Vagina (tissue), 2 donors: ENCODE measurements at regions not wholly inside any gene's neighbourhood (a gene's known extent, or its start where the extent isn't known, plus 50 kb on each side); places are given as distances from the start of the nearest gene placed in this dataset.

Experiments used
- CTCF ChIP-seq, 3 experiments: fragments of 450-650 bp in 2 of 3; fragments of 200-600 bp in 1 of 3; sonication (generic) in 1 of 3; IDR thresholded peaks; one replicate each; pipeline ENCODE4 v1.5.1; 2017 to 2019; ENCODE audit warnings: antibody characterized with exemption in 3 of 3, mild to moderate bottlenecking in 2 of 3, moderate library complexity in 2 of 3
- POLR2AphosphoS5 ChIP-seq, 2 donors: sonication (generic); formaldehyde crosslinking; IDR thresholded peaks; one replicate each; pipeline ENCODE4 v1.9.0; 2017; ENCODE audit warnings: antibody characterized with exemption in 2 of 2, mild to moderate bottlenecking in 2 of 2, low read depth in 1 of 2; ENCODE audit not compliant: insufficient read depth in 1 of 2

GRCh38 chr5:3202570-3202969, 393.1 kb upstream of the IRX1 start:
- TF ChIP-seq CTCF (IDR thresholded peaks at IDR 0.05) (no peak), POLR2AphosphoS5 (IDR thresholded peaks at IDR 0.05; ENCODE audit: insufficient read depth in 1 of 2, low read depth in 1 of 2) (no peak)
